ENCODE measurements at regions not wholly inside any gene's neighbourhood (a gene's known extent, or its start where the extent isn't known, plus 50 kb on each side); places are given as distances from the start of the nearest gene placed in this dataset.
A peak's percentile ranks its signal among the peaks of the same experiment; 100 is the strongest.

DNA sequence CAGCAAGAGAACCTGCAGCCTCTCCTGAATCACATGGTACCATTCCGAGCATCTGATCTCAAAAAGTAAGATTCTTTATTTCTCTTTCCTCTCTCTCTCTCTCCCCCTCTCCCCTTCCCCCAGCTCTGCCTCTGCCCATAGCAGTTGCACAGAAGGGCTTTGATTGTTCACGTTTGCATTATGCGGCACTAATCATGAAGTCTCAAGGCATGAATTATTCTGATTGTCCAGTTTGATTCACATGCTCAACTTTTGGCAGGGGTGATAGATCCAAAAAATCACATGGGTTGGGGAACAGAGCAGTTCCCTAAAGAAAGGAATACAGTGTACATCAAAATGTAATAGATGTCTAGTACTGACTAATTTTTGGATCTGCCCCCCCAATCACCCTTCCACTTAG is 380.0 kb upstream of the SOX9 start:
- H3K4me1 ChIP-seq = no peaks in the 10 kb centered on the region
- ATAC-seq (no peak), FAIRE-seq (peak; percentile 32), DNase-seq (ENCODE audit: low read depth in 1 of 2, low spot score in 1 of 2) (no peak)
- H3K4me3 ChIP-seq = no peak overlapping the region
- H3K9me3 ChIP-seq = no peaks in the 10 kb centered on the region
- H3K4me2 ChIP-seq = no peak overlapping the region
- ChIA-PET CTCF (no interaction called here), POLR2A (no interaction called here)
- no peak for TF ChIP-seq EHF (CRISPR knock-in tag; IDR thresholded peaks at IDR 0.05)
- no peak for TF ChIP-seq SMC3 (IDR thresholded peaks at IDR 0.05)
- H3K27ac ChIP-seq = no peak overlapping the region
- 66% methylated on average over 3 of the region's 3 CpGs for WGBS (ENCODE audit: missing lambda C conversion rate)

GRCh38 chr17:71741836-71742235 is 379.0 kb upstream of the SOX9 start:
- ChIA-PET CTCF (no interaction called here), POLR2A (no interaction called here)
- Histone ChIP-seq H3K4me3 (no peak overlapping the region), H3K27ac (no peak overlapping the region), H3K4me2 (no peak overlapping the region), H3K4me1 (no peaks in the 10 kb centered on the region), H3K9me3 (no peaks in the 10 kb centered on the region)
- ATAC-seq (no peak), FAIRE-seq (peak; percentile 13), DNase-seq (ENCODE audit: low read depth in 1 of 2, low spot score in 1 of 2) (no peak)
- TF ChIP-seq SREBF2 (IDR thresholded peaks at IDR 0.05) (no peak), CHD4 (IDR thresholded peaks at IDR 0.05; ENCODE audit: borderline replicate concordance) (no peak), JUNB (IDR thresholded peaks at IDR 0.05) (no peak), NPAS2 (CRISPR knock-in tag; IDR thresholded peaks at IDR 0.05; ENCODE audit: borderline replicate concordance) (no peak), HOXA7 (CRISPR knock-in tag; IDR thresholded peaks at IDR 0.05) (no peak), PHF8 (IDR thresholded peaks at IDR 0.05; ENCODE audit: borderline replicate concordance, low read depth) (no peak), MAFK (IDR thresholded peaks at IDR 0.05; ENCODE audit: partially characterized antibody) (no peak), HOXB13 (CRISPR knock-in tag; IDR thresholded peaks at IDR 0.05; ENCODE audit: low read depth) (no peak), EHF (CRISPR knock-in tag; IDR thresholded peaks at IDR 0.05) (no peak), RAD21 (conservative IDR thresholded peaks at IDR 0.05 in 1 of 2, IDR thresholded peaks at IDR 0.05 in 1 of 2) (no peak), REST (IDR thresholded peaks at IDR 0.05) (no peak)
- TF ChIP-seq, protein P1, sequence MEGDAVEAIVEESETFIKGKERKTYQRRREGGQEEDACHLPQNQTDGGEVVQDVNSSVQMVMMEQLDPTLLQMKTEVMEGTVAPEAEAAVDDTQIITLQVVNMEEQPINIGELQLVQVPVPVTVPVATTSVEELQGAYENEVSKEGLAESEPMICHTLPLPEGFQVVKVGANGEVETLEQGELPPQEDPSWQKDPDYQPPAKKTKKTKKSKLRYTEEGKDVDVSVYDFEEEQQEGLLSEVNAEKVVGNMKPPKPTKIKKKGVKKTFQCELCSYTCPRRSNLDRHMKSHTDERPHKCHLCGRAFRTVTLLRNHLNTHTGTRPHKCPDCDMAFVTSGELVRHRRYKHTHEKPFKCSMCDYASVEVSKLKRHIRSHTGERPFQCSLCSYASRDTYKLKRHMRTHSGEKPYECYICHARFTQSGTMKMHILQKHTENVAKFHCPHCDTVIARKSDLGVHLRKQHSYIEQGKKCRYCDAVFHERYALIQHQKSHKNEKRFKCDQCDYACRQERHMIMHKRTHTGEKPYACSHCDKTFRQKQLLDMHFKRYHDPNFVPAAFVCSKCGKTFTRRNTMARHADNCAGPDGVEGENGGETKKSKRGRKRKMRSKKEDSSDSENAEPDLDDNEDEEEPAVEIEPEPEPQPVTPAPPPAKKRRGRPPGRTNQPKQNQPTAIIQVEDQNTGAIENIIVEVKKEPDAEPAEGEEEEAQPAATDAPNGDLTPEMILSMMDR (IDR thresholded peaks at IDR 0.05) = no peak

DNA sequence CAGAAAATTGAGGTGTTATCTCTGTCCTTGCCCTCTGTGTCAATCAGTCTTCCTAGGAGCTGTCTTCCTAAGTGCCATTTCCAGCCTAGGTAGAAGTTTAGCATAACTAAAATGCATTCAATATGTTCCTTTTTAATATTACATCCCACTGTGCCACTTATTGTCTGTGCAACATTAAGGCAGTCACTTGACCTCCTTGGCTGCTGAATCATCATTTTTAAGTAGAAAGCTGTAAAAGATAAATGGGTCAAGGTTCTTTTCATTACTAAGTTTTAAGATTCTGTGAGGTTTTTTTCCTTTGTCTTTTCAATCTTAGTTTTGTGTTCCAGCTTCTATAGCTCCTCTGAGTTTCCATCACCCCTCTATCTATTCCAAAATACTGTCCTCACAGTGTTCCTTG is 371.9 kb upstream of the SOX9 start:
- CTCF ChIA-PET = interaction anchor here (1.3 kb wide), 1 partner anchor 9 kb away, joined by 3 read pairs; no protein-coding TSS in a partner anchor
- H3K9me3 ChIP-seq = no peaks in the 10 kb centered on the region
- H3K27ac ChIP-seq = no peak overlapping the region
- no peaks in the 10 kb centered on the region for H3K4me1 ChIP-seq
- H3K4me3 ChIP-seq = no peak overlapping the region
- FAIRE-seq = peak; percentile 36
- H3K4me2 ChIP-seq = no peak overlapping the region
- no peak for DNase-seq (ENCODE audit: low read depth in 1 of 2, low spot score in 1 of 2)
- POLR2A ChIA-PET = no interaction called here
- ATAC-seq = no peak
- no peak for TF ChIP-seq HES2 (IDR thresholded peaks at IDR 0.05)
- peak; percentile 83 for TF ChIP-seq MAFK (IDR thresholded peaks at IDR 0.05; ENCODE audit: partially characterized antibody)

GRCh38 chr17:71753070-71753469 is 367.8 kb upstream of the SOX9 start:
- 52% methylated on average over 3 of the region's 3 CpGs for WGBS (ENCODE audit: missing lambda C conversion rate)
- Histone ChIP-seq H3K9me3 (no peaks in the 10 kb centered on the region), H3K4me1 (no peaks in the 10 kb centered on the region), H3K4me2 (no peak overlapping the region), H3K27ac (no peak overlapping the region), H3K4me3 (no peak overlapping the region)
- CTCF ChIA-PET = no interaction called here
- no peak for TF ChIP-seq MAFK (IDR thresholded peaks at IDR 0.05; ENCODE audit: partially characterized antibody)
- TF ChIP-seq HOXB13 (CRISPR knock-in tag; IDR thresholded peaks at IDR 0.05; ENCODE audit: low read depth) = no peak
- no peak for TF ChIP-seq EP300 (IDR thresholded peaks at IDR 0.05)
- no peak for TF ChIP-seq ZNF302 (CRISPR knock-in tag; IDR thresholded peaks at IDR 0.05)
- FAIRE-seq (peak; percentile 36), ATAC-seq (no peak), DNase-seq (ENCODE audit: low read depth in 1 of 2, low spot score in 1 of 2) (no peak)
- POLR2A ChIA-PET = no interaction called here
